Tibial nerve (tissue), 4 donors: ENCODE measurements at regions not wholly inside any gene's neighbourhood (a gene's known extent, or its start where the extent isn't known, plus 50 kb on each side); places are given as distances from the start of the nearest gene placed in this dataset.

ENCODE experiments used
- CTCF ChIP-seq, 5 experiments: fragments of 200-600 bp in 3 of 5; fragments of 450-650 bp in 2 of 5; sonication (generic) in 3 of 5; IDR thresholded peaks; one replicate each; pipeline ENCODE4 v1.5.1; 2016 to 2019; ENCODE audit warnings: antibody characterized with exemption in 5 of 5, mild to moderate bottlenecking in 3 of 5, moderate library complexity in 2 of 5
- EP300 ChIP-seq, 2 donors: sonication (generic); formaldehyde crosslinking; IDR thresholded peaks; one replicate each; pipeline ENCODE4 v1.6.1; 2017; ENCODE audit warnings: antibody characterized with exemption in 2 of 2, mild to moderate bottlenecking in 1 of 2
- POLR2A ChIP-seq, 2 donors: fragments of 450-650 bp; IDR thresholded peaks; one replicate each; pipeline ENCODE4 v1.6.1; 2017; ENCODE audit warnings: antibody characterized with exemption in 2 of 2, mild to moderate bottlenecking in 2 of 2, moderate library complexity in 2 of 2

- TF ChIP-seq POLR2A (IDR thresholded peaks at IDR 0.05) (no peak), CTCF (IDR thresholded peaks at IDR 0.05) (no peak), EP300 (IDR thresholded peaks at IDR 0.05) (no peak)
Observed at GRCh38 chr6:132128424-132128823, 177.3 kb upstream of the CCN2 start.
